ENCODE measurements at regions not wholly inside any gene's neighbourhood (a gene's known extent, or its start where the extent isn't known, plus 50 kb on each side); places are given as distances from the start of the nearest gene placed in this dataset.

DNA sequence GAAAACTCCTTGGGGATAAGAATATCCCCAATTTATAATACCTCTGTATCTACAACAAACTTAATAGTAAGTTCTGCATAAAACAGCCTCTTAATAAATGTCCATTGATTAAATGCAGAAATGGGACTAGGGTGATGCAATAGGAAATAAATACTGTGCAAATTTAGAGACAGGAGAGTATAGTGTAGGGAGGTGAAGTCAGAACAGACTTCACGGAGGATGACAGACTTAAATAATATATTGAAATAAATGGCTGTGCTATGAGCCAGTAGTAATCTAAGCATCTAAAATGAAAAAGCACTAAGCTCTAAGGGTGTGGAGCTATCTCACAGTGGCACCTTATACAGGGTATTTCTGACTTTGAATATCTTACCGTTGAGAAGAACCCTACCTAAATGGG lies 265.3 kb downstream of the GRIN2B start:
- no peak for DNase-seq
- H3K27ac Mint-ChIP-seq, result no peak overlapping the region
- peaks cover 34% of the 10 kb centered on the region for H3K9me3 Mint-ChIP-seq
- H3K36me3 Mint-ChIP-seq (ENCODE audit: low read depth), result no peaks in the 10 kb centered on the region; the same call in 1 of the 2 replicates
- H3K4me3 Mint-ChIP-seq, result no peak overlapping the region
- no peaks in the 10 kb centered on the region for H3K27me3 Mint-ChIP-seq (ENCODE audit: insufficient read depth)
- H3K4me1 Mint-ChIP-seq (ENCODE audit: low read depth), result no peaks in the 10 kb centered on the region
- TF ChIP-seq, protein P1, sequence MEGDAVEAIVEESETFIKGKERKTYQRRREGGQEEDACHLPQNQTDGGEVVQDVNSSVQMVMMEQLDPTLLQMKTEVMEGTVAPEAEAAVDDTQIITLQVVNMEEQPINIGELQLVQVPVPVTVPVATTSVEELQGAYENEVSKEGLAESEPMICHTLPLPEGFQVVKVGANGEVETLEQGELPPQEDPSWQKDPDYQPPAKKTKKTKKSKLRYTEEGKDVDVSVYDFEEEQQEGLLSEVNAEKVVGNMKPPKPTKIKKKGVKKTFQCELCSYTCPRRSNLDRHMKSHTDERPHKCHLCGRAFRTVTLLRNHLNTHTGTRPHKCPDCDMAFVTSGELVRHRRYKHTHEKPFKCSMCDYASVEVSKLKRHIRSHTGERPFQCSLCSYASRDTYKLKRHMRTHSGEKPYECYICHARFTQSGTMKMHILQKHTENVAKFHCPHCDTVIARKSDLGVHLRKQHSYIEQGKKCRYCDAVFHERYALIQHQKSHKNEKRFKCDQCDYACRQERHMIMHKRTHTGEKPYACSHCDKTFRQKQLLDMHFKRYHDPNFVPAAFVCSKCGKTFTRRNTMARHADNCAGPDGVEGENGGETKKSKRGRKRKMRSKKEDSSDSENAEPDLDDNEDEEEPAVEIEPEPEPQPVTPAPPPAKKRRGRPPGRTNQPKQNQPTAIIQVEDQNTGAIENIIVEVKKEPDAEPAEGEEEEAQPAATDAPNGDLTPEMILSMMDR (IDR thresholded peaks at IDR 0.05), result no peak

DNA sequence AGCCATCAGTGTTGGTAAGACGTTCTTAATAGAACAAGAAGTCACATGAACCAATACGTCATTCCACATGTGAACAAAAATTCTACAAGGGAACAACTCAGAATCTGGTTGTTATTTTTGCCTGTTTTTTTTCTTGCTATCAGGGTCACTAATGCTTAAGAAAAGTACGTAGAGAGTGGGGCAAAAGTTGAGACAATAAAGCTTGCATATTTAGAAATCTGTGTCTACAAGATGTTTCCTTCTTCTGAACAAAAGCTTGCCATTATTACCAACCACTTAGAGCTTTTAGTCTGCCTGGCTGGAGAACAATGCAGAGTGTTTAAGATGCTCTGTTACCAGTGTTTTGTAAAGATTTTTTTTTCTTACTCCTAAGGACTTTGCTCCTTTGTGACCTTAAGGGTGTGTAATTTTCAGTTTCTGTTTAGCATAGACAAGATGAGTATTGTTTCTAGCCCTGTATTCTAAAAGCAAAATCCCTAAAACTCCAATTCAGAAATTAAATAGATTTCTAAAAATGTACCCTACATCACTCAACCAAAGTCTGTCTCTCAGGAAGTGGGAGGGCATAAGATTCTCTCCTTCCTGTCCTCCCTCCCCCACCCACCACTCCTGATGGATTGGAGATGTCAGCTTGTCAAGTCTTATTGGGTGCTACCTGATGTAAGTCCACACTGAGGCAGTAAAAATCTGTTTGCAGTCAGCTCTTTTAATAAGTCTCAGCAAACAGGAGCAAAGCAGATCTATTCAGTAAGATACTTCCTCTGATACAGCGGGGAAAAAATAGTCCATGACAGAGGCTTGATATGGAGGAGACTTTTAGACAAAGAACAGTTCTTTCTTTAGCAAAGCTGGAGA lies 267.6 kb downstream of the GRIN2B start:
- DNase-seq, result no peak
- no peaks in the 10 kb centered on the region for H3K4me1 Mint-ChIP-seq (ENCODE audit: low read depth)
- H3K36me3 Mint-ChIP-seq (ENCODE audit: low read depth), result no peaks in the 10 kb centered on the region
- no peak overlapping the region for H3K27ac Mint-ChIP-seq
- H3K27me3 Mint-ChIP-seq (ENCODE audit: insufficient read depth), result no peaks in the 10 kb centered on the region
- peaks cover 22% of the 10 kb centered on the region for H3K9me3 Mint-ChIP-seq
- no peak overlapping the region for H3K4me3 Mint-ChIP-seq
- TF ChIP-seq, protein P1 (IDR thresholded peaks at IDR 0.05), result no peak

GRCh38 chr12:13707829-13708228 lies 273.6 kb downstream of the GRIN2B start:
- H3K9me3 Mint-ChIP-seq, result peaks cover 29% of the 10 kb centered on the region
- no peaks in the 10 kb centered on the region for H3K27me3 Mint-ChIP-seq (ENCODE audit: insufficient read depth)

DNA sequence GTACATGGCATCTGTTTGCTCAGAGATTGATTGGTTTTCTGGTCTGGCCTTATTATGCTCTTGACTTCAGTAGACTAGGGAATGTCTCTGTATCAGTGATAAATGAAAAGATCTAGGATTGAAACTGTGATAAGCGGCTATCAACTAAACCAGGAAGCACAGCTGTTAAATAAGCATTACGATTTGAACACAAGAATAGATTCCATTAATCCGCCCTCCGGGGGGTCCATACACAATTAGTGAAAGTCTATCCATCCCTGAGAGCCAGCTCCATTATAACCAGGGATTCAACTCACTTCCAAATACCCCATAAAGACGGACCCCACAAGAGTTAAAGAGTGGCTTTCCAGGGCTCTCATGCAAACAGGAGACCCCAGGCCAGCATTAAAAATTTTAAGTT lies 279.0 kb downstream of the GRIN2B start:
- Mint-ChIP-seq H3K4me1 (ENCODE audit: low read depth) (no peaks in the 10 kb centered on the region), H3K4me3 (no peak overlapping the region), H3K27ac (no peak overlapping the region), H3K9me3 (peaks cover 34% of the 10 kb centered on the region), H3K27me3 (ENCODE audit: insufficient read depth) (no peaks in the 10 kb centered on the region), H3K36me3 (ENCODE audit: low read depth) (no peaks in the 10 kb centered on the region)
- DNase-seq, result no peak
- TF ChIP-seq, protein P1 (IDR thresholded peaks at IDR 0.05), result no peak

More at GRCh38 chr12:13707829-13708228, 273.6 kb downstream of the GRIN2B start:
- no peak for DNase-seq
- Mint-ChIP-seq H3K27ac (no peak overlapping the region), H3K4me3 (no peak overlapping the region), H3K36me3 (ENCODE audit: low read depth) (no peaks in the 10 kb centered on the region), H3K4me1 (ENCODE audit: low read depth) (no peaks in the 10 kb centered on the region)
- TF ChIP-seq, protein P1 (IDR thresholded peaks at IDR 0.05), result no peak

- Mint-ChIP-seq H3K36me3 (ENCODE audit: low read depth) (no peaks in the 10 kb centered on the region), H3K4me3 (no peak overlapping the region), H3K9me3 (peaks cover 30% of the 10 kb centered on the region), H3K4me1 (ENCODE audit: low read depth) (no peaks in the 10 kb centered on the region), H3K27me3 (ENCODE audit: insufficient read depth) (no peaks in the 10 kb centered on the region), H3K27ac (no peak overlapping the region)
- DNase-seq, result no peak
- TF ChIP-seq, protein P1 (IDR thresholded peaks at IDR 0.05), result no peak
Measured at GRCh38 chr12:13701502-13701901, 279.9 kb downstream of the GRIN2B start.

Data from HFFc6 (cell line).